ENCODE measurements at regions not wholly inside any gene's neighbourhood (a gene's known extent, or its start where the extent isn't known, plus 50 kb on each side); places are given as distances from the start of the nearest gene placed in this dataset.

GRCh38 chr15:96553006-96553405 lies 222.5 kb downstream of the NR2F2 start:
- H3K4me3 ChIP-seq (replicated peaks; ENCODE audit: low read depth, low read length): no peak overlapping the region
- TF ChIP-seq CTCF (IDR thresholded peaks at IDR 0.05; ENCODE audit: low read length, missing control alignments): no peak
- DNase-seq (ENCODE audit: low read depth): no peak

DNA sequence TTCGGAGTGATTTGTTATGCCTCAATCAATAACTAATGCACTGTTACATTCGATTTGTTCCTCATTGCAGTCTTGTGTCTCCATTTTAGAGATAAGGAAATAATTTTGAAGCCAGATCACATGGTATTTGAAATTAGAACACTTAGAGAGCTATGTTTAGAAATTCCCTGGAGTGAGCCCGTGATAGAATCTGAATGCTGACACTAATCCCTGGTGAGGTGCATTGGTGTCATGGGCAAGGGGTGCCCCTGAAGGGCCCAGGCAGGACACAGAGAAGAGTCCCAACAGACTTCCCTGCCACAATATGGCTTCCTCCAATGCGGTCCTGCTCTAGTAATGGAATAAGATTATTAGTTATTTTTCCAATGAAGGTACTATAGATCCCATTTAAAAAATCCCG lies 223.0 kb downstream of the NR2F2 start:
- DNase-seq (ENCODE audit: low read depth): no peak
- no peak overlapping the region for H3K4me3 ChIP-seq (replicated peaks; ENCODE audit: low read depth, low read length)
- no peak for TF ChIP-seq CTCF (IDR thresholded peaks at IDR 0.05; ENCODE audit: low read length, missing control alignments)

GRCh38 chr15:96553931-96554330 lies 223.4 kb downstream of the NR2F2 start:
- H3K4me3 ChIP-seq (replicated peaks; ENCODE audit: low read depth, low read length): no peak overlapping the region
- DNase-seq (ENCODE audit: low read depth): no peak
- TF ChIP-seq CTCF (IDR thresholded peaks at IDR 0.05; ENCODE audit: low read length, missing control alignments): no peak

DNA sequence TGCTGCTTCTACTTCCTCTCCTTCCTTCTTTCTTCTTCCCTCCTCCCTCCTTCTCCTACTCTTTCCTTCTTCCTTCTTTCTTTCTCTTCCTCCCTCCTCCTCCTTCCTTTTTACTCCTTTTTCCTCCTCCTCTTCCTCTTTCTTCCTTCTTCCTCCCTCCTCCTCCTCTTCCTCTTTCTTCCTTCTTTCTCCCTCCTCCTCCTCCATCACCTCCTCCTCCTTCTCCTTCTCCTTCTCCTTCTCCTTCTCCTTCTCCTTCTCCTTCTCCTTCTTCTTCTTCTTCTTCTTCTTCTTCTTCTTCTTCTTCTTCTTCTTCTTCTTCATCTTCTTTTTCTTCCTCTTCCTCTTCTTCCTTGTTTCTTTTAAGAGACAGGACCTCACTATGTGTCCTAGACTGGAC lies 224.0 kb downstream of the NR2F2 start:
- no peak overlapping the region for H3K4me3 ChIP-seq (replicated peaks; ENCODE audit: low read depth, low read length)
- DNase-seq (ENCODE audit: low read depth): no peak
- TF ChIP-seq CTCF (IDR thresholded peaks at IDR 0.05; ENCODE audit: low read length, missing control alignments): no peak

GRCh38 chr15:96559087-96559486 lies 228.6 kb downstream of the NR2F2 start:
- no peak for DNase-seq (ENCODE audit: low read depth)
- no peak for TF ChIP-seq CTCF (IDR thresholded peaks at IDR 0.05; ENCODE audit: low read length, missing control alignments)
- no peak overlapping the region for H3K4me3 ChIP-seq (replicated peaks; ENCODE audit: low read depth, low read length)

GRCh38 chr15:96559631-96560030 lies 229.1 kb downstream of the NR2F2 start:
- TF ChIP-seq CTCF (IDR thresholded peaks at IDR 0.05; ENCODE audit: low read length, missing control alignments): no peak
- no peak for DNase-seq (ENCODE audit: low read depth)
- no peak overlapping the region for H3K4me3 ChIP-seq (replicated peaks; ENCODE audit: low read depth, low read length)

- peak; percentile 27 for DNase-seq (ENCODE audit: low read depth)
- no peak for TF ChIP-seq CTCF (IDR thresholded peaks at IDR 0.05; ENCODE audit: low read length, missing control alignments)
- H3K4me3 ChIP-seq (replicated peaks; ENCODE audit: low read depth, low read length): no peak overlapping the region
Observed at GRCh38 chr15:96560246-96560895, 229.9 kb downstream of the NR2F2 start.

Measured in fibroblast of pulmonary artery (primary cell).